ENCODE measurements at regions not wholly inside any gene's neighbourhood (a gene's known extent, or its start where the extent isn't known, plus 50 kb on each side); places are given as distances from the start of the nearest gene placed in this dataset.

DNA sequence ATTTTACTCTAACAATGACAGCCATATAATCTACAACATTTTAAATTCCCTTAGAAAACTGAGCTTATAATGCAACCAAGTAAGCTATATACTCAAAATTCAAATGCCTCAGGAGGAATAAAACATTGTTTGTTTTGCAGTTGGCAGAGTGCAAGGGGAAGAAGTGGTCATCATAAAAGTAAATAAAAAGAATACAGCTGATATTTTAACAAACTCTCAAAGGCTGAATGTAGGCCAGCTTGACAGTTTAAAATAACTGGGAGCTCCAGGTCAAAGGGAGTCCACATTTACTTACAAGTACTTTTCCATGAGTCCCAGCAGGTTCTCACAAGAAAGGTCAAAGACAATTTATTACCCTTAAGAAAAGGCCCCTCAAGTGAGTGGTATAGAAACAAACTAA lies 589.8 kb downstream of the BCKDHB start:
- Histone ChIP-seq H3K27me3 (no peaks in the 10 kb centered on the region), H3K27ac (no peak overlapping the region), H3K36me3 (no peaks in the 10 kb centered on the region), H3K4me1 (ENCODE audit: control insufficient read depth in 1 of 2, insufficient read depth in 1 of 2, low read depth in 1 of 2, low read length in 1 of 2) (no peaks in the 10 kb centered on the region), H3K4me3 (ENCODE audit: low read depth in 1 of 2, low read length in 1 of 2) (no peak overlapping the region), H3K9me3 (no peaks in the 10 kb centered on the region)
- no peak for TF ChIP-seq CTCF (IDR thresholded peaks at IDR 0.05)

GRCh38 chr6:80690551-80691131 lies 584.2 kb downstream of the BCKDHB start:
- H3K36me3 ChIP-seq = no peaks in the 10 kb centered on the region
- no peaks in the 10 kb centered on the region for H3K27me3 ChIP-seq
- H3K4me1 ChIP-seq (ENCODE audit: control insufficient read depth in 1 of 2, insufficient read depth in 1 of 2, low read depth in 1 of 2, low read length in 1 of 2) = no peaks in the 10 kb centered on the region
- H3K4me3 ChIP-seq (ENCODE audit: low read depth in 1 of 2, low read length in 1 of 2) = no peak overlapping the region
- no peaks in the 10 kb centered on the region for H3K9me3 ChIP-seq
- TF ChIP-seq CTCF (IDR thresholded peaks at IDR 0.05) = no peak
- no peak overlapping the region for H3K27ac ChIP-seq

GRCh38 chr6:80689716-80690395 lies 583.4 kb downstream of the BCKDHB start:
- Histone ChIP-seq H3K36me3 (no peaks in the 10 kb centered on the region), H3K4me3 (ENCODE audit: low read depth in 1 of 2, low read length in 1 of 2) (no peak overlapping the region), H3K4me1 (ENCODE audit: control insufficient read depth in 1 of 2, insufficient read depth in 1 of 2, low read depth in 1 of 2, low read length in 1 of 2) (no peaks in the 10 kb centered on the region), H3K27ac (no peak overlapping the region), H3K9me3 (no peaks in the 10 kb centered on the region), H3K27me3 (no peaks in the 10 kb centered on the region)
- TF ChIP-seq CTCF (IDR thresholded peaks at IDR 0.05) = no peak

- no peak overlapping the region for H3K27ac ChIP-seq
- no peak overlapping the region for H3K4me3 ChIP-seq (ENCODE audit: low read depth in 1 of 2, low read length in 1 of 2)
- H3K27me3 ChIP-seq = no peaks in the 10 kb centered on the region
- H3K4me1 ChIP-seq (ENCODE audit: control insufficient read depth in 1 of 2, insufficient read depth in 1 of 2, low read depth in 1 of 2, low read length in 1 of 2) = no peaks in the 10 kb centered on the region
- TF ChIP-seq CTCF (IDR thresholded peaks at IDR 0.05) = no peak
- H3K9me3 ChIP-seq = no peaks in the 10 kb centered on the region
- no peaks in the 10 kb centered on the region for H3K36me3 ChIP-seq
These were observed 573.5 kb downstream of the BCKDHB start for GRCh38 chr6:80679992-80680391.

DNA sequence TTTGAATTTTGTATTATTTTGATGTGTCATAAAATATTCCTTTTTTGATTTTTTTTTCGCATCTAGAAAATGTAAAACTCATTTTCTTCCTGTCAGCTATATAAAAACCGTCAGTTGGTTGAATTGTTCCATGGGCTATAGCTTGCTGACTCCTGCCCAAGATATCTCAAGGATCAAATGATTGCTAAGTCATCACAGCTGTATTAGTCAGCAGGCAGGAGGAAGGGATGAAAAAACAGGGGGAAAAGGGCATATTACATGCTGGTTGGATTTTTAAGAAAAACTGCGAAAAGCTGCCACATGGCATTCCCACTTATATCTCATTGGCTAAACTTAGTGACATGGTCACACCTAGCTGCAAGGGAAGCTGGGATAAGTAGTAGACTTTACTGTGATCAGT lies 569.9 kb downstream of the BCKDHB start:
- Histone ChIP-seq H3K4me3 (ENCODE audit: low read depth in 1 of 2, low read length in 1 of 2) (no peak overlapping the region), H3K27me3 (no peaks in the 10 kb centered on the region), H3K36me3 (no peaks in the 10 kb centered on the region), H3K4me1 (ENCODE audit: control insufficient read depth in 1 of 2, insufficient read depth in 1 of 2, low read depth in 1 of 2, low read length in 1 of 2) (no peaks in the 10 kb centered on the region), H3K9me3 (no peaks in the 10 kb centered on the region), H3K27ac (no peak overlapping the region)
- TF ChIP-seq CTCF (IDR thresholded peaks at IDR 0.05) = no peak

Measured in neutrophil (primary cell).